HG02981 (cell line): ENCODE measurements at regions not wholly inside any gene's neighbourhood (a gene's known extent, or its start where the extent isn't known, plus 50 kb on each side); places are given as distances from the start of the nearest gene placed in this dataset.

Experiments used
- ATAC-seq: cut with Tn5 transposase; IDR thresholded peaks from one replicate; pipeline ENCODE4 v1.9.1; 2021; ENCODE audit warnings: mild to moderate bottlenecking, moderate library complexity; ENCODE audit not compliant: unreplicated experiment

DNA sequence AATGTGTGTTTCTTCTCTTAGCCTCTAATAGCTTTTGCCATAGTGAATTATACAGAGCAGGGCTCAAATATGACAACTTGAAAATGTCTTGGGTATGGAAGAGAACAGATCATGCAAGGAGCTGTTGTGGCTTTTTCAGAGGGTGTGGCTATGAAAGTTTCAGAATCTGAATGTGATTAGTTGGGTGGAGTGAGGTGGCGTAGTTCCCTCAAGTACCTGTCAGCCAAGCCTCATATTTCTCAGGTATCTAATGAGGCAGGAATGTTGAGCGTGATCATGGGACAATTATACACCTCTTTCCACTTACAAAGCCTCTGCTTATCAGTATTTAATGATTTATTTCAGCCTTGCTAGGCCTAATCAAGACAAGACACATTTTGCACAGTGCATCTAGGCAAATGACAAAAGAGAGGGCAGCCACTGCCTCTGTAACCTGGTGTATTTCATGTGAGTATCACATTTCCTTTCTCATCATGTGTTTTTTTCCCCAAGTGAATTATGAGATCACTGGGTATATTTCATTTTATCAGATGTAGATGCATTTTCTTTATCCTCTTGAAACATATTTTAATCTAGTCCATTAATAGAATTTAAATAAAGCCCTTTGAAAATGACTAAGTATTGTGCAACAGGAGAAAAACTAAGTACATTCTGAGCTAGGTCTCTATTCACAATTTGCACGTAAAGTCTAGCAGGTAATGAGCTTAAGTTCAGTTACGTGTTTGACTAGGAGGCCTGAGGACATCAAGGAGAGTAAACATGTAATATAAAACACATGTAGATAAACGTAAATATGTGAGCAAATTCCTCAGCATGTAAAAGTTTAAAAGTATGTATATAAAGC, 644.4 kb upstream of the IGFBP3 start:
- no peak for ATAC-seq

DNA sequence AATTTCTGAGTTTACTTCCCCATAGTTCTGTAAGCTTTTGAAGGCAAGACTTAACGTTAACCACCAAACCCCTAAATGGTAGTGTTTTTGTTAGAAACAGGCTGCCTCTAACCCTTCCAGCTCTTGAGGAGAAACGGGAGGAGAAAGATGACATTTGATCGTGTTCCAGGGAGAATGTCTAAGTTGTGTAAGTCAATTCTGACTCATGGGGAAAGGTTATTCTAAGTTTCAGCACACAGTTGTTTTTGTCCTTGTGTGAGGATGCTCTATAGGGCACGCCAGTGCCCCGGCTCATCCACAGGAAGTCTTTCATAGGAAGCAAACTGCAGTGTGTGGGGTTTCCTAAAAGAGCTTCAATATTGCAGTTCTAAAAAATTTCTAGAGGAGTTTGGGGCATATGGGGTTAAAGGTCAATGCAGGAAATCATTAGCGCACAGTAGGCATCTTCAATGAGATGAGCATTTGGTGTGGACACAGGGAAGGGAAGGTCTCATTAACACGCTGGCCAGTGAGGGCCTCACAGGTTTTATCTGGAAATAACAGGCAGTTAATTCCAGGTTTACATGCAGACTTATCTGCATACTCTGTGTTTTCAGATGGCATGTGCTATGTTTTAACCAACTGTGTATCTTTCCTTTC, 638.2 kb upstream of the IGFBP3 start:
- ATAC-seq: no peak

GRCh38 chr7:46558482-46559193, 637.6 kb upstream of the IGFBP3 start:
- no peak for ATAC-seq

DNA sequence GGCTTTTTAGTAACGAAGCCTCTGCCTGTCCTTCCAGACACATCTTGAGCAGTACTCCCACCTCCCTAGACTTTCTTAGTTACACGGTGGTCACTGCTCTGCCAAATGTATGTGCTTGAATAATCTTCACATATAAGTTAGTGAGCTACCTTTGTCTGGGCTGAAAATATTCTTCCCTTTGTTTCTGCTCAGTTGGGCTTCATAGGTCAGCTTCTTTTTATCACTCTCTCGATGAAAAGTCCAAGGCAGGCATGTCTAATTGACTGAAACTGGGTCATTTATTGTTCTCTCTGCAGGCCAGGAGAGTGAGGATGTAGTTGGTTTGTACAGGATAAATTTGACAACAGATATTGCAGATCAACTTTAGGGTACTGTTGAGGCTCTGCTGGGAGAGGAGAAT, 636.7 kb upstream of the IGFBP3 start:
- no peak for ATAC-seq

- ATAC-seq: no peak
Observed at GRCh38 chr7:46557295-46557711, 636.2 kb upstream of the IGFBP3 start.

DNA sequence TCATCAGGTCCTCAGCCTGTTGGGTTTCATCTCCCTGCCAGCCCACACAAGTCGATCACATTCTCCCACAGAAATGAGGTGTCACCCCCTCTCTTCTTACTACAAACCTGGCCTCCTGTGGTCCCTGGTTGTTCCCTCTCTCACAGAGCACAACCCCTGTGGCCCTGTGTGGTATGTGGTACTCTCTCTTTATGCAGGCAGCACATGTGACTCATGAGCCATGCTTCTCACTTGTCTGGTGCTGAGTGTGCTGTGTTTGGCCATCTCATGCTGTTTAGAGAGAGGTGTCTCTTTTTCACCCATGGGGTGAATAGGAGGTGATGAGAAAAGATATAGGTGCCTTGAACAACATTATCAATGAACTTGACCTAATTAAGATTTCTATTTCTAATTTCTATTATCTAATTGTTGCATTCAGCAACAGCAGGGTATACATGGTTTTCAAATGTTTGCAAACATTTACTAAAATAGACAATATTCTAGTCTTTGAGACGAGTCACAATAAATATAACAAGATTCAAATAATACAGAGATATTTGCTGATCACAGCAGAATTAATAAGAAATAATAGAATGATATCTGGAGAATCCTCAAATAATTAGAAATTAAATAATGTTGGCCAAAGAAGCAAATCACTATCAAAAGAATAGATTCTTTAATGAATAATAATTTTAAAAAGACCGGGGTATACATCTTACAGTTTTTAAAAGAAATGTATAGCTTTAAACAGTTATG, 633.8 kb upstream of the IGFBP3 start:
- no peak for ATAC-seq

GRCh38 chr7:46551603-46552002, 630.5 kb upstream of the IGFBP3 start:
- no peak for ATAC-seq

DNA sequence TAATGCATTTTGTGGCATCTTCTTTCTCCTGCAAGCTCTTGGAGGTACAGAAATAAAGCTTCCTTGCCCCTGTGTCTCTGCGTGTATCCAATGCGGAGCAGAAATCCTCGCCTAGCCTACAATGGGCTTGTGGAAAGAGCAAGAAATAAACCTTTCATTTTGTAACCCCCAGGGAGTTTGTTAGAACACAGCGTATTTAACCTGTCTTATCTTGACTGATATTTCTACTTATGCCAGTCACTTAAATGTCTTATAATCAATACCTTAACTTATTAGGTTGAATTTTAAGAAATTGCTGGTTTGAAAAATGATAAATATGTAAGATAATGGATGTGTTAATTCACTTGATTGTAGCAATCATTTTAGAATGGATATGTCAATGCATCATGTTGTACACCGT, 629.8 kb upstream of the IGFBP3 start:
- no peak for ATAC-seq

DNA sequence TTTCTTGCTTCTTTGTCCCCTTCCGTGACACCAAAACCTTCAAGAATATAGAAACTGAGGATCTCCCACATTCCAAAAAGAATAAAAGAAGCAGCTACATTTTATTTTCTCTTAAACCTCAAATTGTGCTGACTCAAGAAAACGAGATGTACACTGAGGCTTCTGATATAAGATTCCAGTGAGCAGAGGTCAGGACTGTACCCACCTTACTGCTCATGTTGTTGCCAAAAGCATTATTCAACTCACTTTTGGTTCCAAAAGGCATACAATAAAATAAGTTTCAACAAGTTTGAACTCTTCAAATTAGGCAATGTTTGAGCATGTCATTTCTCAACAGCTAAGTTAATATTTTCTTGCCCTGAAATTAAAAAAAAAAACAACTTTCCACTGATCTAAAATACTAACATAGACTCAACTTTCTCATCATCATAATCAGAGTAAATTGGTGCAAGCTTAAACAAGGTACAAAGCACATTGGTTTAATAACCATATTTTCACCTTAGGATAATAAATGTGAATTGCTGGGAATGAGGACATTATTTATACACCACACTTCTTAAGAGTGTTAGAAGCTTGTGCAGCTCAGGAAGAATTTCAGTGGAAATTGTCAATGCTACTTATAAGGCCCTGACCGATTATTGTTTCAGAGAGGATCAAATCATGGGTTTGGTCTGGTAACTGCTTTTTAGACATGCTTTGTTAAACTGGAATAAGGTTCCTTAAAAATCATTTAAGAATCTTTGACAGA, 629.0 kb upstream of the IGFBP3 start:
- ATAC-seq: no peak

- no peak for ATAC-seq
Observed at GRCh38 chr7:46549347-46549746, 628.3 kb upstream of the IGFBP3 start.

GRCh38 chr7:46547044-46547443, 626.0 kb upstream of the IGFBP3 start:
- ATAC-seq: no peak

DNA sequence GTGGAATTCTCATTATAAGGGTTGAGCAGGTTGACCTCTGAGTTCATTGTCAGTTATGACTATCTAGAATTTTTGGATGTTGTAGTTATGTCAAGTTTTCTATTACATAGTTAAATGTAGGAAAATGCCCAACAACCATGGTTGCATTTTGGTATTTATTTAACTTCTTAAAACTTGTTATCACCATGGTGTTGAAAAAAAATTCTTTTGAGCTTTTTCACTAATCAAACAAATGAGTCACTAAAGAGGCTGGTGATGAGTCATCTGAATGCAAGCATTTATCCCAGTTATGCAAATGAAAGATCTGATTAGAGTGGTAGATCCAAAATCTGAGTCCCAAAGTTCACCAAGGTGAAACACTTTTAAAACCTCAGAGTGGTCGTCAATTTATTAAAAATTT, 624.7 kb upstream of the IGFBP3 start:
- no peak for ATAC-seq

DNA sequence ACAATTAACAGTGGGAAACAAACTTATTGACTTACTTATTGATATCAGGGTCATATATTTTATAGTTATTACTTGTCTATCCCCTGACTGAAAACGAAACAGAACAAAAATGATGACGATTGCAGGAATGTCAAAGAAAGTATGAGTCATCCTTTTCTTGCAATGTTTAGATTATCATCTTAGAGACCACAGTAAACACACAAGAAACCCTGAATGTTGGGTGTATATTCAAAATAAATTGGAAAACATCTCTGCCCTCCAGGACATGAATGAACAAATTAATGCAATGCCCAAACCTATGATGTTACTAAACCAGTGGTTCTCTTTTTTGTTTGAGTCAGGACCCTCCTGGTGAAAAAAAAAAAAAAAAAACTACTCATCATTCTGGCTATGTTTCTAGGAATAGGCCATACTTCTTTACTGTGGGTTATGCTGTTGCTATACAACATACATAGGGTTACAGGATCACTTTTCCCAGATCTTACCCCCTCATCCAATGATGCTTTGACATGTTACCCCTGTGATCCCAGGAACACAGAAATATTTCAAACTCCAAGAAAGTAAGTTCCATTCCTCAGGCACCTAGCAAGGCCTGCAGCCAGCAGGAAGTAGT, 623.4 kb upstream of the IGFBP3 start:
- no peak for ATAC-seq

- no peak for ATAC-seq
Observed at GRCh38 chr7:46542076-46542475, 621.0 kb upstream of the IGFBP3 start.

DNA sequence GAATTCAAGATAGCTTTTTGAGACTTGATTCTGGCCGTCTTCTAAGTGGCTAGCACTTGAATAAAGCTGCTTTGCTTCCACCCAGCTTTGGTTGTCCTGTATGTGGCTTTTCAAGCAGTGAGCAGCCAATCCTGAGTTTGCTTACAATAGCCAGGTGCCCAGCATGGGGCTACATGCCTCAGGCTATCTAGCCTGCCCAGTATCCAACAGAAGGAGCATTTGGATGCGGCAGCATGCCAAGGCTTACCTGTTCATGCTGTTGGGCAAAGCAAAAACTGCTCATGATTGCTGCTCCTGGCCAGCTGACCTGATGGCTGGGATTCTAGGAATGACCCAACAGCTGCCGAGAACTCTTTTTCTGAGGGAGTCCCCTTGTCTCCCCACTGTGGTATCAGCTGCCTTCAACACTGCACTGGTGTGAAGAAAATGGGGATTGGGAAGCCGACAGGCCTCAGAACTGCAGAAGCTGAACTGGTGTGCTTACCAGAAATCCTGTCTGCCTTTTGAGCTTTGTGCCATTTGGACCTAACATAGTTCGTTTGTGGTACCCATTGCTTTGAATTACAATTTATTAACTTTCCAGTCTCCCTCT, 618.9 kb upstream of the IGFBP3 start:
- ATAC-seq: no peak

GRCh38 chr7:46537191-46537905, 616.3 kb upstream of the IGFBP3 start:
- ATAC-seq: no peak

DNA sequence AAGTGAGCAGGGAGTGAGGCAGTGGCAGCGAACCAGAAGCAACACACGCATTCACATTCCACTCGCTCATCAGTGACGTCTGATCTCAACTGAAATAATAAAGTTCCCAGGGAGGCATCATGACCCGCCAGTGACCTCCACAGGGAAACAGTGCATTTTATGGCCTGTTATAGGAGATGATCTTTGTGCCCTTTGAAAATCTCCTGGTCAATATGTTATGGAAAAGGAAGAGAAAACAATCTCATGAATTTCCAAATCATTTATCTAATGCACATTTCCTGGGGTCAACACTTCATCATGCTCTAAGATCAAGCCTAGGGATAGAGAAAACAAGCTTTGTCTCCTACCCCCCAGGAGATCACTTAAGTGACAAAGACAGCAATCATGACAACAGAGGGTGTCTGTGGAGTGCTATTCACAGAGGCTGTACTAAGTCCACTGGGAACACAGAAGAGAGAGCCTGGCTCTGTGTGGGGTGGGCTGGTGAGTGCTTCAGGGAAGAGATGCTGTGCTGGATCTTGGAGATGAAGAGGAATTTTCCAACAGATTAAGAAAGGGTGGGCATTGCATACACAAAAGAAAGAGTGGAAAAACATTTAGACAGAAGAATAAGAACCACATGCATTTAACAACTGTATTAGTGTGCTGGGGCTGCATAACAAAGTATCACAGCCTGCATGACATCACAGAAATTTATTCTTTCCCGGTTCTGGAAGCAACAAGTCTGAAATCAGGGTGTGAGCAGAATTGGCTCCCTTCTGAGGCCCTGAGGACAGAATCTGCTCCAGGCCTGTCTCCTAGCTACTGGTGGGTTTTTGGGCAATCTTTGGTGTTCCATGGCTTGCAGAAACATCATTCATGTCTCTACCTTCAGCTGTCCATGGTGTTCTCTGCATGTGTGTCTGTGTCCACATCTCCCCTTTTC, 613.9 kb upstream of the IGFBP3 start:
- ATAC-seq: no peak

- ATAC-seq: no peak
Observed at GRCh38 chr7:46533946-46534345, 612.9 kb upstream of the IGFBP3 start.
